Body of pancreas (tissue), 4 donors: ENCODE measurements at regions not wholly inside any gene's neighbourhood (a gene's known extent, or its start where the extent isn't known, plus 50 kb on each side); places are given as distances from the start of the nearest gene placed in this dataset.
"Not testable (repeated sequence)": the region's sequence is repeated elsewhere in the genome, so short reads cannot be mapped to it uniquely, and the experiment has no call there.

Experiments used
- ATAC-seq: fragments of 150-250 bp; one replicate; pipeline ENCODE4 v1.9.1; 2016
- DNase-seq, 4 donors: peaks; one replicate each; pipeline ENCODE4 v3.0.0-alpha.2; 2019
- H3K27ac ChIP-seq, 4 donors: fragments of 200-600 bp; sonication (generic); 1 replicate in 3 of 4; 2 replicates in 1 of 4; pipeline versions ENCODE4 v1.5.1 to v1.6.1; 2016 to 2019; ENCODE audit warnings: mild to moderate bottlenecking in 1 of 4, mixed read lengths in 1 of 4, moderate library complexity in 1 of 4
- H3K27me3 ChIP-seq, 2 donors: fragments of 200-600 bp; sonication (generic); one replicate each; pipeline ENCODE4 v1.6.0; 2016; ENCODE audit warnings: mild to moderate bottlenecking in 1 of 2
- H3K36me3 ChIP-seq, 2 donors: fragments of 200-600 bp; sonication (generic); replicated peaks in 1 of 2; 2 replicates each; pipeline ENCODE4 v1.5.1; 2016; ENCODE audit warnings: low read depth in 2 of 2; ENCODE audit not compliant: insufficient read depth in 1 of 2
- H3K4me1 ChIP-seq: fragments of 200-600 bp; sonication (generic); one replicate; pipeline ENCODE4 v1.6.0; 2016
- H3K4me3 ChIP-seq, 2 donors: fragments of 200-600 bp; sonication (generic); 1 replicate in 1 of 2; 2 replicates in 1 of 2; pipeline ENCODE4 v1.5.1; 2016 to 2019
- H3K9me3 ChIP-seq, 3 donors: fragments of 200-600 bp; sonication (generic); 1 replicate in 2 of 3; 2 replicates in 1 of 3; pipeline ENCODE4 v1.5.1; 2016
- POLR2A ChIP-seq, 3 donors: fragments of 450-650 bp; IDR thresholded peaks; one replicate each; pipeline ENCODE4 v1.6.1; 2016; ENCODE audit warnings: antibody characterized with exemption in 3 of 3, mild to moderate bottlenecking in 2 of 3
- WGBS, 2 donors: methylation state at CpG; one replicate each; pipeline ENCODE4 v1.1.5; 2017; 5-methylcytosine and 5-hydroxymethylcytosine counted together
- intact Hi-C: fragments of 100-400 bp; cut with DNase I; formaldehyde crosslinking; loops from one replicate; pipeline ENCODE4 v1.15.1; 2023
- TF ChIP-seq, protein P1 (sequence below), 7 experiments: fragments of 450-650 bp in 4 of 7; fragments of 200-600 bp in 3 of 7; sonication (generic) in 3 of 7; IDR thresholded peaks; one replicate each; pipeline ENCODE4 v1.5.1; 2016 to 2019; ENCODE audit warnings: antibody characterized with exemption in 7 of 7

DNA sequence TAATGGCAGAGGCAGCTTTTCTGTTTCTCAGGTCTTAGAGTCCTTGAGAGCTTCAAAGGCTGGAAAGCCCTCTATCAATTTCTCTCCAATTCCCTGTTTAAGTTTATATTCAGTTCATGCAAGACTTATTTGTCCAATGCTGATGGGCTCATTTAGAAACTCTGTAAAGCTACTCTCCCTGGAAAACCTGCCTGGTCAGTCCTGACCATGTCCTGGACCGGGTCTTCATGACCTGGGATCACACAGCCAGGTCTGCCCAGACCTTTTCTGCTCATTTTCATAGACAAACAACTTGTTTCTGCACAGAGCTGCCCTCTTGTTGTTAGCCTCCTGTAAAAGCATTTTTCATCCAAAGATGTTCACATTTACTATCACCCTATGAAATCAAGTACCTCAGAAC, 85.4 kb upstream of the TBCA start:
- H3K27me3 ChIP-seq, result no peaks in the 10 kb centered on the region
- no peaks in the 10 kb centered on the region for H3K9me3 ChIP-seq
- H3K4me1 ChIP-seq, result no peaks in the 10 kb centered on the region
- 96 to 100% methylated on average over 1 of the region's 1 CpG for WGBS, 2 donors
- no peak for ATAC-seq
- no peak overlapping the region for H3K4me3 ChIP-seq
- H3K36me3 ChIP-seq, result no peaks in the 10 kb centered on the region
- H3K27ac ChIP-seq, result no peak overlapping the region
- intact Hi-C loops, result no loop called here
- TF ChIP-seq, protein P1, sequence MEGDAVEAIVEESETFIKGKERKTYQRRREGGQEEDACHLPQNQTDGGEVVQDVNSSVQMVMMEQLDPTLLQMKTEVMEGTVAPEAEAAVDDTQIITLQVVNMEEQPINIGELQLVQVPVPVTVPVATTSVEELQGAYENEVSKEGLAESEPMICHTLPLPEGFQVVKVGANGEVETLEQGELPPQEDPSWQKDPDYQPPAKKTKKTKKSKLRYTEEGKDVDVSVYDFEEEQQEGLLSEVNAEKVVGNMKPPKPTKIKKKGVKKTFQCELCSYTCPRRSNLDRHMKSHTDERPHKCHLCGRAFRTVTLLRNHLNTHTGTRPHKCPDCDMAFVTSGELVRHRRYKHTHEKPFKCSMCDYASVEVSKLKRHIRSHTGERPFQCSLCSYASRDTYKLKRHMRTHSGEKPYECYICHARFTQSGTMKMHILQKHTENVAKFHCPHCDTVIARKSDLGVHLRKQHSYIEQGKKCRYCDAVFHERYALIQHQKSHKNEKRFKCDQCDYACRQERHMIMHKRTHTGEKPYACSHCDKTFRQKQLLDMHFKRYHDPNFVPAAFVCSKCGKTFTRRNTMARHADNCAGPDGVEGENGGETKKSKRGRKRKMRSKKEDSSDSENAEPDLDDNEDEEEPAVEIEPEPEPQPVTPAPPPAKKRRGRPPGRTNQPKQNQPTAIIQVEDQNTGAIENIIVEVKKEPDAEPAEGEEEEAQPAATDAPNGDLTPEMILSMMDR (IDR thresholded peaks at IDR 0.05), result no peak
- TF ChIP-seq POLR2A (IDR thresholded peaks at IDR 0.05), result no peak
- no peak for DNase-seq

DNA sequence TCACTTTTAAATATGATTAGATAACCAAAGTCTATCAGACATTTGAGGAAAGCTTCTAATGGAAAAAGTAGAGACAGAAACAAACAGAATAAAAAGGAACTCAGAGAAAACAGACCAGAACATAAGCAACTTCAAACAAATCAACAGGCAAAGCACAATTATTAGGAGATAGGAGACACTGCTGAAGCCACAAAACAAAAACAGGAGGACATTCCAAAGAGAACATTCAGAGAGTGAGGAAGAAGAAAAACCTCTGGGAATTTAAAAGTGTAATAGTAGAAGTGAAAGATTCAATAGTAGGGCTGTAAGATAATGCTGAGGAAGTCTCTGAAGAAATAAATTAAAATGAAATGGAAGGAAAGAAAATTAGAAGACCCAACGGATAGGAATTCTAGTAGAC, 83.2 kb upstream of the TBCA start:
- ATAC-seq (no peak), DNase-seq (no peak)
- no peaks in the 10 kb centered on the region for H3K36me3 ChIP-seq
- H3K27ac ChIP-seq, result no peak overlapping the region
- 29 to 61% methylated on average over 1 of the region's 1 CpG for whole genome bisulfite sequencing, 2 donors
- intact Hi-C loops, result no loop called here
- H3K9me3 ChIP-seq, result no peaks in the 10 kb centered on the region
- TF ChIP-seq, protein P1 (IDR thresholded peaks at IDR 0.05), result no peak
- no peak for TF ChIP-seq POLR2A (IDR thresholded peaks at IDR 0.05)
- no peak overlapping the region for H3K4me3 ChIP-seq
- peaks cover 0 to 6% of the 10 kb centered on the region in 2 donors for H3K27me3 ChIP-seq
- H3K4me1 ChIP-seq, result no peaks in the 10 kb centered on the region

DNA sequence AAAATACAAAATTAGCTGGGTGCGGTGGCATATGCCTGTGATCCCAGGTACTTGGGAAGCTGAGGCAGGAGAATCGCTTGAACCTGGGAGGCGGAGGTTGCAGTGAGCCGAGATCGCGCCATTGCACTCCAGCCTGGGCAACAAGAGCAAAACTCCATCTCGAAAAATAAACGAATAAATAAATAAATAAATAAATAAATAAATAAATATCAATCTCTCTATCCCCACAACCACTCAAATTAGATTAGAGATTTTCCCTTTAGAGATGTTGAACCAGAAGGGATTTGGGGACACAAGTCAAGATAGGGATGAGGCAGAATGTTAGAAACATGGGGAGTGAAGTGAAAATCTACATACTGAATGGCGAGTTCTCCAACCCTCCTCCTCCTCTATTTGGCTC, 82.5 kb upstream of the TBCA start:
- DNase-seq, H3K36me3 ChIP-seq, H3K4me1 ChIP-seq, intact Hi-C loops, H3K9me3 ChIP-seq, H3K27me3 ChIP-seq, ATAC-seq, H3K4me3 ChIP-seq, H3K27ac ChIP-seq: not testable (repeated sequence)
- 83 to 87% methylated on average over 9 of the region's 9 CpGs for WGBS, 2 donors

DNA sequence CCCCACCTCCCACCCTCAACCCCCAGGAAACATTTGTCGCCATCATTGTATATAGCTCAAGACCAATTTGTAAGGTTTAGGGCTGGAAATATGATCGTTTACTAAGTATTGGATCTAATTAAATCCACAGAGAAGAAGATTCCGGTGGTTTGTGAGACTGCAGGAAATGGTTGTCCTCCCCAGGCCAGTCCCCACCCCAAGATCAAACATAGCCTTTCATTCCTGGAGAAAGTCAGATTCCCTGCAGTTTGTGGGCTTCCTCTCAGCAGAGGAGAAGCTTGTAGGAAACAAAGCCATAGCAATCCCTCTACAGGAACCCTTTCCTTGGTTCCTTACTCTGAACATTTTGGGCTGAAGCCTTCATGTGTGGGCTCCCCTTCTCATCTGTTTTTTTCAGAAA, 79.2 kb upstream of the TBCA start:
- no peak for TF ChIP-seq POLR2A (IDR thresholded peaks at IDR 0.05)
- TF ChIP-seq, protein P1 (IDR thresholded peaks at IDR 0.05), result no peak
- Histone ChIP-seq H3K9me3 (no peaks in the 10 kb centered on the region), H3K27me3 (peaks cover 0 to 19% of the 10 kb centered on the region in 2 donors), H3K36me3 (no peaks in the 10 kb centered on the region), H3K4me3 (no peak overlapping the region), H3K4me1 (peaks cover 16% of the 10 kb centered on the region), H3K27ac (no peak overlapping the region)
- 67% methylated on average over 3 of the region's 3 CpGs for WGBS, 2 donors
- no peak for ATAC-seq
- intact Hi-C loops, result no loop called here
- no peak for DNase-seq

DNA sequence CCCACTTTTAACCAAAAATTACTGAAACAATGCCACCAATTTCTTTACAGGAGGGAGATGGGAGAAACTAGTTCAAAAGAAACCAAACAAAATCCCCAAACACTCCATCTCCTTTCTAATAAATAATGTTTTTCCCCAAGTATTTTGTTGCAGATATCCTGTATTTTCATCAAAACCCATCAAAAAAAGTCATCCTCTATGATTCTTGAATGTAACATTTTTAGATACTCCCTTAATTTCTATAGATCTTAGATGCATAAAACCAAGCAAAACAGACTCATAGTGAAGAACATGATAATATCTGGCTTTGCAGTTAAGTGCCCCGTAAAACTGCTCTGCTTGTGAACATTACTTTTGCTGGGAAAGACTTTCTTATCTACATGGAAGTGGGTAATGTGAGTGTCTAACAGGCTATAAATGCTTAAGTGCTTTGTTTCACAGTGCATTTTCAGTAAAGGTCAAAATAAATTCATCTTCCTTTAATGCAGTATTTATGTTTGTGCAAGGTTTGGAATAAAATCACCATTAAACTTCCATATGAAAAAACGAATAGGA, 77.3 kb upstream of the TBCA start:
- ATAC-seq (no peak), DNase-seq (no peak)
- peaks cover 16% of the 10 kb centered on the region for H3K4me1 ChIP-seq
- no peaks in the 10 kb centered on the region for H3K9me3 ChIP-seq
- TF ChIP-seq, protein P1 (IDR thresholded peaks at IDR 0.05), result no peak
- no peak for TF ChIP-seq POLR2A (IDR thresholded peaks at IDR 0.05)
- WGBS, 2 donors, result 23 to 25% methylated on average over 2 of the region's 2 CpGs
- peaks cover 0 to 19% of the 10 kb centered on the region in 2 donors for H3K27me3 ChIP-seq
- H3K4me3 ChIP-seq, result no peak overlapping the region
- intact Hi-C loops, result no loop called here
- H3K36me3 ChIP-seq, result no peaks in the 10 kb centered on the region
- H3K27ac ChIP-seq, result no peak overlapping the region
